GM21786 (cell line): ENCODE measurements at regions not wholly inside any gene's neighbourhood (a gene's known extent, or its start where the extent isn't known, plus 50 kb on each side); places are given as distances from the start of the nearest gene placed in this dataset.

Experiments
- ATAC-seq: cut with Tn5 transposase; IDR thresholded peaks from one replicate; pipeline ENCODE4 v1.9.1; 2021; ENCODE audit not compliant: unreplicated experiment

GRCh38 chr3:182435860-182436259 is 357.4 kb upstream of the ATP11B start:
- ATAC-seq, result no peak

DNA sequence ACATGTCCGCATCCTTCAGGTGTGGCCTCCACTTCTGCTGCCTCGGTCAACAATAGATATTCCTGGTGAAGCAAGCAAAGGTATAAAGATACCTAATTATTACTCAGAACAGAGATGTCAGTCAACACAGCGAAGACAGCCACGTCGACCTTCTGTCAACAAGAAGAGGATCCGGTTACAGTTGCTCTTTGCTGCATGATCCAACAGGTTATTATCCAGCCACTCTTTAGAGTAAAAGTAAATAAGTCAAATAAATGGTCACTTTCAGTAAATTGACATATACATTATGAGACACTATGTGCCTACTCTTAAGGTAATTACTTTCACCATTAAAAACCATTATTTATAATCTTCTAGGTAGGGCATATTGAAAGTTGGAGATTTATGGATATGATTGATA is 356.8 kb upstream of the ATP11B start:
- no peak for ATAC-seq

- ATAC-seq, result no peak
Measured at GRCh38 chr3:182438398-182438797, 354.9 kb upstream of the ATP11B start.

DNA sequence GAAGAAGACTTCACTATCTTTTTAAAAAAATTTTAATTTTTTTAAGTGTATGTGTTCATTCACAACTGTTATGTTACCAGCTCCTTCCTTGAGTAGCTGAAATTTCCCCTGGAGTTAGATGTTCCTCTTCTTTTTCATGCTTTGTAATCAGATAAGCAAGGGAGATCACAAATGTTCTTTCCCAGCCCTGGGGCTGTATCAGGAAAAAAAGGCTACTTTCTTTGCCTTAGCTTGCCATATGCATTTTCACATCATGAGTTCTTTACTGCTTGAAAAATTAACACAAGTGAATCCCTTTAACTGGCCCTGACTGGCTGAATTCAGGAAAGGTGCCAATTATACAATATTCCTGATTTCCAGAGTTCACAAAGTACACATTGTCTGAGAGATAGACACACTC is 353.2 kb upstream of the ATP11B start:
- no peak for ATAC-seq

- no peak for ATAC-seq
Measured at GRCh38 chr3:182445576-182445975, 347.7 kb upstream of the ATP11B start.

GRCh38 chr3:182450942-182451787 is 342.1 kb upstream of the ATP11B start:
- ATAC-seq, result no peak

GRCh38 chr3:182451871-182452270 is 341.4 kb upstream of the ATP11B start:
- ATAC-seq, result no peak

DNA sequence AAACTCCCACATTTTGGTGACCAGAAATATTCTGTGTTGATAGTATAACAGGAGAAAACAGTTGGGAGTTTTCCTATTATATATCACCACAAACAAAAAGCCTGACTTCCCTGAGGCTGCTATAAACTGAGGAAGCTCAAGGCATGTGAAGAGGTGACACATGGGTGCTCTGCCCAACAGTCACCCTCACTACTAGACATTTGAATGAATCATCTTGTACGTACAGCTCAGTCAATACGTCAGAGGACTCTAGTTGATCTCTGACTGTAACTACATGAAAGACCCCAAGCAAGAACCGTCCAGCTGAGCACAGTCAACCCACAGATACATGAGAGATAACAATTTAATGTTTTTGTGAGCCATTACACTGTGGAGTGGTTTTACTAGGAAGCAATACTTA is 338.3 kb upstream of the ATP11B start:
- ATAC-seq, result no peak

GRCh38 chr3:182460303-182460702 is 333.0 kb upstream of the ATP11B start:
- no peak for ATAC-seq

GRCh38 chr3:182462152-182462551 is 331.2 kb upstream of the ATP11B start:
- no peak for ATAC-seq

GRCh38 chr3:182464513-182465145 is 328.7 kb upstream of the ATP11B start:
- ATAC-seq, result no peak

GRCh38 chr3:182465301-182466185 is 327.8 kb upstream of the ATP11B start:
- no peak for ATAC-seq

DNA sequence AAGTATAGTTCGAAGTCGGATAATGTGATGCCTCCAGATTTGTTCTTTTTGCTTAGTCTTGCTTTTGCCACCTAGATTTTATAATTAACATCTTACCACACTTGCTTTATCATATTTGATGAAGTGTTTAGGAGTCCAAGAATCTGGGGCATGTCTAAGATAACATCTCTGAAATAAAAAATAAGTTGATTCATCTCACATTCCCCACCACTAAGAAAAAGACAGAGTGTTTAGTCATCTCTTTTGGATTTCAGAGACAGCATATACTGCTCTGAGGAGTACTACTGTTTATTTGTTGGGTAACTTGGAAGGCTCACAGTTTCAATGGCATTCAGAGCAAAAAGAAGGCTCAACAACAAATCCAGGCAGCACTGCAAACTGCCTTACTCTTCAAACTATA is 324.2 kb upstream of the ATP11B start:
- no peak for ATAC-seq

DNA sequence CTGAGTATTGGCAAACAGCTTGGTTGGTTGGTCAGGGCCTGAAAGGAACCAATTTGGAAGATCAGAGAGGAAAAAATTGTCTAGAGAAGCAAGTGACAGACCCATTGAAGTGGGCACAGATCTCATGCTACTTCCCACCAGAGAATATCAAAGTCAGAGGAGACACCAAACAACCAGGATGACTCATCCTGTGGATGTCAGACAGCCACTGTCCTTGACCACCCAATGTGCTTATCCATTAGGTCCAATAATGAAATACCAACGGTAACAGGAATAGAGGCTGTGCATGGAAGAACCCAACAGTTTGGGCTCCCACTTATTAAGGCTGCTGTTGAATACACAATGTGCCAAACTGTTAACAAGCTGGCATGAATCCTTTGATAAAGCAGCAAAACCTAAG is 323.1 kb upstream of the ATP11B start:
- no peak for ATAC-seq

GRCh38 chr3:182473191-182473710 is 320.1 kb upstream of the ATP11B start:
- ATAC-seq, result no peak

- ATAC-seq, result no peak
Measured at GRCh38 chr3:182478369-182478768, 314.9 kb upstream of the ATP11B start.

DNA sequence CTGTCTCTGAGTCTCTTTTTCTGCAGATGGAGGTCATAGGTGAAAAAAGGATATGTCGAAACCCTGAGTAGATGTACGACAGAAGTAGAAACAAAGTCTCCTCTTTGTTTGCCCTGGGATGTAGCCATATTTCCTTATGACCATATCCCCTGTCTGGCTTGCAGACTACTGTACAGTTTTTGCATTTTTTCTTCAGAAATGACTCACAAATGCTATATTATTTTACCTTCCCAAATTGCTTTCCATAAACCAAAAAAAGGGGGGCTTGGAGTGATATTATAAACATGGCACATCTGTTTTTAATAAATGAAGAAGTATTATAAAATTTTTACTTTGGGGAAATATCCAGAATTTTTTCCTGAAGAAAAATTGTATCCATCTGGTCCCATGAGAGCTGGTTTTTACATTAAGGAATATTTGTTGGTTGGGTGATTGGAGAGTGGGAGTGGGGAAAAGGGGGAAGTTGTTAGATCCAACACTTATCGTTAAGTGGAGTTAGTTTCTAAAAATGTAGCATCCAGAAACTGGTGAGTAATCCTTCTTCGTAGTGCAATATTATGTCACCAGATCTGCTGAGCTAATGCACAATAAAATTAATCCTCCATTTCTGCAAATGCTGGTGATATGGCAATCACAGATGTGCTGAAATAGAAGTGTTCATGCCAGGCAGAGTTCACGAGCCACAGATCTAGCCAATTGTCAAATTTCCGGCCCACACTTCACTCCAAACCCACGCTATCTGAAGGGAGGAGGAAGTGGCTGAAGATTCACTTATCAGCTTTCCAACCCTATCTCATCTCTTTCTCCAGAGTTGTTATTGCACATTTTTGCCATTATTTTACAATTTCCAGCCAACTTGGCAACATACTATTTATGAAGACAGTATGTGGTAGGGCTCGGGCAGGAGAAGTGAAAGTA is 313.6 kb upstream of the ATP11B start:
- no peak for ATAC-seq

GRCh38 chr3:182482705-182483104 is 310.6 kb upstream of the ATP11B start:
- ATAC-seq, result no peak

- ATAC-seq, result no peak
Measured at GRCh38 chr3:182484682-182485081, 308.6 kb upstream of the ATP11B start.

DNA sequence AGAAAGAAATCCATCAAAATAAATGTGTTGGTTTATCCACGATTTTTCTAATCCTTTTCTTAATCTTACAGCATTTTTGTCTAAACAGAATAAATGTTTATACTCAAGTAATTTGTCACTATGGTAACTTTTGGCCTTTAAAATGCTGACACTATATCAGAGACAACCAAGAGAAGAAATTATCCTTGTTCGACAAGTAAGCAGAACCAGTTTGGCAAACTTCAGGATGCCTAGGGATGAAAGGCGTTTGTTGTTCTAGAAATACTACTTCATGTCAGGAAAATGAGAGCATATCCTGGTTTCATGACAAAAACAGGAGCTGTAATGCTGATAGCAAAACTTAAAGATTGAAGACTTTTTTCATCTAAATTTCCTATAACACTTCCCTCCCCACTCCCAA is 308.0 kb upstream of the ATP11B start:
- no peak for ATAC-seq
